OCI-LY7 (cell line): ENCODE measurements at regions not wholly inside any gene's neighbourhood (a gene's known extent, or its start where the extent isn't known, plus 50 kb on each side); places are given as distances from the start of the nearest gene placed in this dataset.

Experiments
- BruUV-seq: library from RNA; stranded (reverse); fragments of 400-500 nt; replicated peaks from 2 replicates; lab custom pipeline; 2021; lab: Mats Ljungman, UMichigan
- CTCF ChIA-PET: fragments of 300-600 bp; sonication (Branson Sonifier 250); formaldehyde crosslinking; loops from one replicate; lab custom pipeline; 2022; ENCODE audit warnings: antibody characterized with exemption; ENCODE audit not compliant: unreplicated experiment; lab: Charles Lee
- POLR2A ChIA-PET: fragments of 300-600 bp; sonication (Branson Sonifier 250); formaldehyde crosslinking; loops from one replicate; lab custom pipeline; 2022; ENCODE audit warnings: antibody characterized with exemption; lab: Charles Lee
- DNase-seq: peaks from one replicate; pipeline ENCODE4 v3.0.0-alpha.2; 2015; ENCODE audit warnings: low spot score
- H2AFZ ChIP-seq: fragments of 200-600 bp; sonication (generic), shearing (Covaris generic); 2 replicates; pipeline ENCODE4 v1.6.1; 2014; ENCODE audit warnings: mild to moderate bottlenecking, antibody characterized with exemption, low read length, moderate library complexity
- H3K27ac ChIP-seq: fragments of 200-600 bp; sonication (generic); 2 replicates; pipeline ENCODE4 v1.5.1; 2014; ENCODE audit warnings: mixed run types, low read depth, mild to moderate bottlenecking, moderate library complexity, low read length, inconsistent platforms; ENCODE audit not compliant: poor library complexity, severe bottlenecking
- H3K36me3 ChIP-seq: fragments of 200-600 bp; sonication (generic); 2 replicates; pipeline ENCODE4 v1.6.1; 2014; ENCODE audit warnings: mild to moderate bottlenecking, antibody characterized with exemption, low read length, moderate library complexity, mixed read lengths; ENCODE audit not compliant: insufficient read depth
- H3K4me1 ChIP-seq: fragments of 200-600 bp; sonication (generic); 2 replicates; pipeline ENCODE4 v1.5.1; 2014; ENCODE audit warnings: mild to moderate bottlenecking, low read length; ENCODE audit not compliant: insufficient read depth, poor library complexity, severe bottlenecking
- H3K4me2 ChIP-seq: fragments of 200-600 bp; sonication (generic); 2 replicates; pipeline ENCODE4 v1.6.1; 2014; ENCODE audit warnings: mild to moderate bottlenecking, low read length
- H3K4me3 ChIP-seq: fragments of 200-600 bp; sonication (generic); 2 replicates; pipeline ENCODE4 v1.5.1; 2014; ENCODE audit warnings: mild to moderate bottlenecking, low read depth, low read length; ENCODE audit not compliant: poor library complexity, severe bottlenecking
- H3K79me2 ChIP-seq: fragments of 200-600 bp; sonication (generic); 2 replicates; pipeline ENCODE4 v1.6.1; 2016; ENCODE audit warnings: low read depth, mild to moderate bottlenecking, low read length, moderate library complexity, mixed read lengths; ENCODE audit not compliant: insufficient read depth
- H3K9me2 ChIP-seq: fragments of 200-600 bp; sonication (generic); 2 replicates; pipeline ENCODE4 v1.6.1; 2016; ENCODE audit warnings: mild to moderate bottlenecking, low read length, mixed read lengths; ENCODE audit not compliant: insufficient read depth
- H3K9me3 ChIP-seq: fragments of 200-600 bp; sonication (generic); 2 replicates; pipeline ENCODE4 v1.6.1; 2014; ENCODE audit warnings: mild to moderate bottlenecking, mixed run types, low read length, mixed read lengths
- H4K20me1 ChIP-seq: fragments of 200-600 bp; sonication (generic); 2 replicates; pipeline ENCODE4 v1.6.1; 2014; ENCODE audit warnings: mild to moderate bottlenecking, antibody characterized with exemption, low read length, moderate library complexity, mixed read lengths; ENCODE audit not compliant: insufficient read depth
- CTCF ChIP-seq: fragments of 200-600 bp; sonication (generic); conservative IDR thresholded peaks from 2 replicates; pipeline ENCODE4 v1.5.1; 2014; ENCODE audit warnings: mild to moderate bottlenecking, antibody characterized with exemption, low read length, moderate library complexity, mixed read lengths
- EZH2phosphoT487 ChIP-seq: fragments of 200-600 bp; sonication (generic); IDR thresholded peaks from 2 replicates; pipeline ENCODE4 v1.6.1; 2018; ENCODE audit warnings: low read depth, borderline replicate concordance, mild to moderate bottlenecking, mixed run types, antibody characterized with exemption, low read length, moderate library complexity, mixed read lengths
- intact Hi-C: fragments of 100-400 bp; cut with micrococcal nuclease; formaldehyde crosslinking; loops from one replicate; pipeline ENCODE4 v1.10.0; 2022; ENCODE audit not compliant: unreplicated experiment

GRCh38 chr13:91200486-91200885, 147.0 kb upstream of the MIR17HG start:
- intact Hi-C loops, result no loop called here
- BruUV-seq, result no TSS peak

GRCh38 chr13:91203430-91203829, 144.1 kb upstream of the MIR17HG start:
- Histone ChIP-seq H3K4me1 (no peaks in the 10 kb centered on the region), H4K20me1 (no peaks in the 10 kb centered on the region), H3K36me3 (no peaks in the 10 kb centered on the region), H3K4me3 (no peak overlapping the region), H3K9me3 (no peaks in the 10 kb centered on the region), H3K79me2 (no peaks in the 10 kb centered on the region), H3K27ac (no peak overlapping the region), H3K9me2 (no peaks in the 10 kb centered on the region), H3K4me2 (no peak overlapping the region), H2AFZ (no peak overlapping the region)
- BruUV-seq, result no TSS peak
- no peak for DNase-seq
- POLR2A ChIA-PET, result interaction anchor here (0.5 to 4.0 kb wide), 21 partner anchors 9 to 1717 kb away, joined by 3 to 47 read pairs (median 4); no protein-coding TSS in a partner anchor
- intact Hi-C loops, result no loop called here
- CTCF ChIA-PET, result interaction anchor here (1.0 to 1.4 kb wide), 2 partner anchors 11 to 19 kb away, joined by 3 to 4 read pairs; no protein-coding TSS in a partner anchor
- TF ChIP-seq EZH2phosphoT487 (no peak), CTCF (no peak)

More at GRCh38 chr13:91200486-91200885, 147.0 kb upstream of the MIR17HG start:
- H3K9me3 ChIP-seq, result no peaks in the 10 kb centered on the region
- H3K4me2 ChIP-seq, result no peak overlapping the region
- H3K4me3 ChIP-seq, result no peak overlapping the region
- TF ChIP-seq CTCF (no peak), EZH2phosphoT487 (no peak)
- CTCF ChIA-PET, result no interaction called here
- no peaks in the 10 kb centered on the region for H3K79me2 ChIP-seq
- no peaks in the 10 kb centered on the region for H3K4me1 ChIP-seq
- POLR2A ChIA-PET, result interaction anchor here (0.6 kb wide), 1 partner anchor 140 kb away, joined by 3 read pairs; no protein-coding TSS in a partner anchor
- H3K27ac ChIP-seq, result no peak overlapping the region
- no peaks in the 10 kb centered on the region for H3K9me2 ChIP-seq
- no peaks in the 10 kb centered on the region for H3K36me3 ChIP-seq
- H4K20me1 ChIP-seq, result no peaks in the 10 kb centered on the region
- no peak for DNase-seq
- no peak overlapping the region for H2AFZ ChIP-seq

GRCh38 chr13:91207261-91207660, 140.2 kb upstream of the MIR17HG start:
- no peaks in the 10 kb centered on the region for H3K36me3 ChIP-seq
- no peaks in the 10 kb centered on the region for H3K4me1 ChIP-seq
- ChIA-PET POLR2A (interaction anchor here (0.7 to 3.0 kb wide), 7 partner anchors 9 to 387 kb away, joined by 3 to 11 read pairs (median 3); no protein-coding TSS in a partner anchor), CTCF (interaction anchor here (0.5 to 1.2 kb wide), 2 partner anchors 13 to 77 kb away, joined by 3 to 4 read pairs; no protein-coding TSS in a partner anchor)
- no peak for DNase-seq
- no TSS peak for BruUV-seq
- TF ChIP-seq CTCF (no peak), EZH2phosphoT487 (no peak)
- H4K20me1 ChIP-seq, result no peaks in the 10 kb centered on the region
- no peak overlapping the region for H3K4me3 ChIP-seq
- intact Hi-C loops, result no loop called here
- no peaks in the 10 kb centered on the region for H3K79me2 ChIP-seq
- H3K9me3 ChIP-seq, result no peaks in the 10 kb centered on the region
- no peak overlapping the region for H2AFZ ChIP-seq
- H3K4me2 ChIP-seq, result no peak overlapping the region
- no peaks in the 10 kb centered on the region for H3K9me2 ChIP-seq
- no peak overlapping the region for H3K27ac ChIP-seq
